B cell (primary cell): ENCODE measurements at regions not wholly inside any gene's neighbourhood (a gene's known extent, or its start where the extent isn't known, plus 50 kb on each side); places are given as distances from the start of the nearest gene placed in this dataset.
"Not testable (repeated sequence)": the region's sequence is repeated elsewhere in the genome, so short reads cannot be mapped to it uniquely, and the experiment has no call there.

Source experiments
- ATAC-seq: fragments of 200-7000 bp; cut with Tn5 transposase; one replicate; pipeline ENCODE4 v1.10.0; 2021; ENCODE audit warnings: low read depth, mild to moderate bottlenecking, moderate number of reproducible peaks, moderate library complexity
- CTCF ChIA-PET: fragments of 350-600 bp; sonication (Branson Sonifier 250); formaldehyde crosslinking; loops from one replicate; lab custom pipeline; 2021; ENCODE audit warnings: antibody characterized with exemption, inconsistent platforms; lab: Charles Lee
- POLR2A ChIA-PET: fragments of 350-600 bp; sonication (Branson Sonifier 250); formaldehyde crosslinking; loops from one replicate; lab custom pipeline; 2021; ENCODE audit warnings: antibody characterized with exemption; lab: Charles Lee
- DNase-seq: peaks from one replicate; pipeline ENCODE4 v3.0.0; 2013
- H2AFZ ChIP-seq: 2 replicates; pipeline ENCODE4 v1.6.1; 2012; ENCODE audit warnings: mild to moderate bottlenecking, low read depth, low read length; ENCODE audit not compliant: insufficient read depth, poor library complexity, severe bottlenecking
- H3K27ac ChIP-seq, 2 donors: 1 replicate in 1 of 2; 2 replicates in 1 of 2; pipeline ENCODE4 v1.5.1; 2012 to 2013; ENCODE audit warnings: low read length in 2 of 2, mild to moderate bottlenecking in 2 of 2, moderate library complexity in 1 of 2
- H3K27me3 ChIP-seq, 4 experiments: fragments of 200-600 bp in 1 of 4; sonication (generic) in 1 of 4; replicated peaks in 1 of 4; 1 replicate in 2 of 4; 2 replicates in 2 of 4; pipeline versions ENCODE4 v1.6.1 to v1.7.0; 2013 to 2016; ENCODE audit warnings: low read length in 3 of 4, mild to moderate bottlenecking in 2 of 4, mixed read lengths in 1 of 4, moderate library complexity in 1 of 4; ENCODE audit not compliant: insufficient read depth in 4 of 4, control insufficient read depth in 3 of 4; ENCODE audit errors: control extremely low read depth in 1 of 4
- H3K36me3 ChIP-seq, 2 experiments: replicated peaks in 1 of 2; 1 replicate in 1 of 2; 2 replicates in 1 of 2; pipeline versions ENCODE4 v1.6.1 to v1.7.1; 2013; ENCODE audit warnings: low read length in 1 of 2; ENCODE audit not compliant: insufficient read depth in 2 of 2, control insufficient read depth in 1 of 2; ENCODE audit errors: control extremely low read depth in 1 of 2, extremely low read depth in 1 of 2
- H3K4me1 ChIP-seq, 2 donors: fragments of 200-600 bp in 1 of 2; sonication (generic) in 1 of 2; 1 replicate in 1 of 2; 2 replicates in 1 of 2; pipeline versions ENCODE4 v1.5.1 to v1.6.1; 2013 to 2017; ENCODE audit warnings: low read length in 2 of 2; ENCODE audit not compliant: control insufficient read depth in 2 of 2, insufficient read depth in 2 of 2
- H3K4me2 ChIP-seq: replicated peaks from 2 replicates; pipeline ENCODE3; 2012; ENCODE audit warnings: mild to moderate bottlenecking, low read depth, low read length; ENCODE audit not compliant: poor library complexity, severe bottlenecking
- H3K4me3 ChIP-seq, 5 experiments: fragments of 200-600 bp in 1 of 5; sonication (generic) in 1 of 5; 1 replicate in 3 of 5; 2 replicates in 2 of 5; pipeline versions ENCODE4 v1.5.1 to v1.7.0; 2011 to 2016; ENCODE audit warnings: low read length in 4 of 5, mild to moderate bottlenecking in 4 of 5, low read depth in 2 of 5, control low read depth in 1 of 5, moderate library complexity in 1 of 5; ENCODE audit not compliant: insufficient read depth in 1 of 5; ENCODE audit errors: control extremely low read depth in 1 of 5, extremely low read depth in 1 of 5
- H3K79me2 ChIP-seq: fragments of 200-600 bp; sonication (generic); one replicate; pipeline ENCODE4 v1.6.0; 2016; ENCODE audit warnings: low read length; ENCODE audit not compliant: control insufficient read depth, insufficient read depth
- H3K9ac ChIP-seq: fragments of 200-600 bp; sonication (generic); 2 replicates; pipeline ENCODE4 v1.6.1; 2017; ENCODE audit warnings: mild to moderate bottlenecking, low read length, moderate library complexity
- H3K9me3 ChIP-seq, 3 donors: one replicate each; pipeline versions ENCODE4 v1.6.1 to v1.7.1; 2013; ENCODE audit warnings: low read length in 2 of 3; ENCODE audit not compliant: control insufficient read depth in 2 of 3, insufficient read depth in 1 of 3; ENCODE audit errors: control extremely low read depth in 1 of 3
- H4K20me1 ChIP-seq: 2 replicates; pipeline ENCODE4 v1.6.0; 2012; ENCODE audit warnings: mild to moderate bottlenecking, low read length; ENCODE audit not compliant: insufficient read depth, control insufficient read depth, poor library complexity, severe bottlenecking
- H3K27ac Mint-ChIP-seq: one replicate; pipeline ENCODE4 v1.8.0; 2021; ENCODE audit warnings: mixed read lengths
- H3K27me3 Mint-ChIP-seq: one replicate; pipeline ENCODE4 v1.8.0; 2021; ENCODE audit warnings: mixed read lengths
- H3K4me1 Mint-ChIP-seq: one replicate; pipeline ENCODE4 v1.8.0; 2021; ENCODE audit warnings: mixed read lengths
- H3K4me3 Mint-ChIP-seq: one replicate; pipeline ENCODE4 v1.8.0; 2021; ENCODE audit warnings: mixed read lengths
- H3K9me3 Mint-ChIP-seq: one replicate; pipeline ENCODE4 v1.8.0; 2022; ENCODE audit warnings: mixed read lengths; ENCODE audit not compliant: insufficient read depth
- EZH2 ChIP-seq: IDR thresholded peaks from 2 replicates; pipeline ENCODE4 v1.6.1; 2012; ENCODE audit warnings: borderline replicate concordance, low read depth, mild to moderate bottlenecking, moderate library complexity, low read length; ENCODE audit not compliant: insufficient read depth, poor library complexity, severe bottlenecking
- WGBS: methylation state at CpG from one replicate; pipeline ENCODE4 v1.1.5; 2013; ENCODE audit warnings: missing lambda C conversion rate; ENCODE audit not compliant: insufficient coverage; 5-methylcytosine and 5-hydroxymethylcytosine counted together
- intact Hi-C: fragments of 100-400 bp; cut with micrococcal nuclease; formaldehyde crosslinking; loops from one replicate; pipeline ENCODE4 v1.10.0; 2022
- TF ChIP-seq, protein P1 (sequence below): fragments of 200-600 bp; IDR thresholded peaks from one replicate; pipeline ENCODE4 v1.8.0; 2022; ENCODE audit warnings: antibody characterized with exemption, mild to moderate bottlenecking

DNA sequence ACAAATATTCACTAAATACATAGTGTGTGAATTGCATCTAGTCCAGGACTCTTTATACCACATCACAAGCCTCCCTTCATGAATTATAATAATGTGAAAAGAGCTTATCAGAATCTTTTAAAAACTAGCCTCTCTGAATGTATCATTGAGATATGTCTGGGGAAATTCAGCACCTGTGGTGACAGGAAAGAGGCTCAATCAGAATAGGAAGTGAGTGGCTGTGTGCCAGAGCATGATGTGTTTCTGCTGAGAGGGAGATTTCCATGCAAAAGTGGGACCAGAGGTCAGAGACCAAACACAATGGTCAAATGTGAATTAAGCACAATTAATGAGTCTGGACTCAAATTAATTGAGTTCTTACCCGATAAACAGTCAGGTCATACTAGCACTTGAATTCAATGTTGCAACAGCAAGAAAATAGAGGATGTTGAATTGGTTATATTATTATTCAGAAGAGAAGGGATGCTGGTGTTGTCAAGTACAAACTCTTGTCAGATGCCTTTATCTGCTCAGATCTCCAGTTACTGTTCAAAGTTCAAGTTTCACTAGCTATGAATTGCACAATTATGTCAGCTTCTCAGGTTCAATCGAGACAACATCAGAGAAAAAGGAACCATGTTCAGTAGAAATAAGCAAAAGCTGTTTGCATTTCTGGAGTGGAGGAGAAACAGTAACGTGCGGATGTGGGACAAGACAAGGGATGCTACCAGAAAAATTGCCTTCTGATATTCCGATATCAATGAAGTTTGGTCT lies 226.2 kb downstream of the ZNF326 start:
- Histone ChIP-seq H3K4me1 (no peaks in the 10 kb centered on the region), H3K9ac (no peak overlapping the region), H3K4me3 (no peak overlapping the region), H2AFZ (no peak overlapping the region), H3K4me2 (no peak overlapping the region), H3K27ac (no peak overlapping the region), H3K36me3 (no peaks in the 10 kb centered on the region), H4K20me1 (no peaks in the 10 kb centered on the region), H3K27me3 (no peaks in the 10 kb centered on the region), H3K79me2 (no peaks in the 10 kb centered on the region), H3K9me3 (peaks cover 0 to 11% (median 0%) of the 10 kb centered on the region in 3 donors)
- intact Hi-C loops = no loop called here
- WGBS = 84% methylated on average over 3 of the region's 5 CpGs
- peaks cover 3% of the 10 kb centered on the region for H3K27me3 Mint-ChIP-seq
- H3K4me1 Mint-ChIP-seq = no peaks in the 10 kb centered on the region
- H3K27ac Mint-ChIP-seq = no peak overlapping the region
- ChIA-PET POLR2A (no interaction called here), CTCF (no interaction called here)
- DNase-seq = no peak
- TF ChIP-seq, protein P1, sequence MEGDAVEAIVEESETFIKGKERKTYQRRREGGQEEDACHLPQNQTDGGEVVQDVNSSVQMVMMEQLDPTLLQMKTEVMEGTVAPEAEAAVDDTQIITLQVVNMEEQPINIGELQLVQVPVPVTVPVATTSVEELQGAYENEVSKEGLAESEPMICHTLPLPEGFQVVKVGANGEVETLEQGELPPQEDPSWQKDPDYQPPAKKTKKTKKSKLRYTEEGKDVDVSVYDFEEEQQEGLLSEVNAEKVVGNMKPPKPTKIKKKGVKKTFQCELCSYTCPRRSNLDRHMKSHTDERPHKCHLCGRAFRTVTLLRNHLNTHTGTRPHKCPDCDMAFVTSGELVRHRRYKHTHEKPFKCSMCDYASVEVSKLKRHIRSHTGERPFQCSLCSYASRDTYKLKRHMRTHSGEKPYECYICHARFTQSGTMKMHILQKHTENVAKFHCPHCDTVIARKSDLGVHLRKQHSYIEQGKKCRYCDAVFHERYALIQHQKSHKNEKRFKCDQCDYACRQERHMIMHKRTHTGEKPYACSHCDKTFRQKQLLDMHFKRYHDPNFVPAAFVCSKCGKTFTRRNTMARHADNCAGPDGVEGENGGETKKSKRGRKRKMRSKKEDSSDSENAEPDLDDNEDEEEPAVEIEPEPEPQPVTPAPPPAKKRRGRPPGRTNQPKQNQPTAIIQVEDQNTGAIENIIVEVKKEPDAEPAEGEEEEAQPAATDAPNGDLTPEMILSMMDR = no peak
- ATAC-seq = no peak
- H3K4me3 Mint-ChIP-seq = no peak overlapping the region
- H3K9me3 Mint-ChIP-seq = peaks cover 2% of the 10 kb centered on the region

DNA sequence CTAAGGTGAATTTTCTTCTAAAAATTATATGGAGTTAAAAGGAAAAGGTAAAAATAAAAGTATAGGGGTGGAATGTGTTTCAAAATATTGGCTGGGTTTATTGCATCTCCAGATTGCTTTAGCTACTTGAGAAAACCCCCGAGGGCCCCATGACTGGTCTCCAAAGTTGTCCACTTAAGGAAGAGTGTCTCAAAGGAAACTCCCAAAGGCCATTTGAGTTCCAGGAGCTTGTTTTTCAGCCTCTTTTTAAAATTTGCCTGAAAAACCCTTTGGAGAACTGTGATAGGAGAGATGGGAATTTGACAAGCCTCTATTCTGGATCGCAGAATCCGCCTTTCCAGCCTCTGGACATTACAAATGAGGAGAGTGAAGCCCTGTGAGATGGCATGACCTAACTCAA lies 225.6 kb downstream of the ZNF326 start:
- no peaks in the 10 kb centered on the region for H3K79me2 ChIP-seq
- no peak overlapping the region for H3K4me3 ChIP-seq
- Mint-ChIP-seq H3K27ac (no peak overlapping the region), H3K4me3 (no peak overlapping the region), H3K9me3 (peaks cover 2% of the 10 kb centered on the region), H3K4me1 (no peaks in the 10 kb centered on the region), H3K27me3 (peaks cover 3% of the 10 kb centered on the region)
- no peaks in the 10 kb centered on the region for H3K36me3 ChIP-seq
- no peaks in the 10 kb centered on the region for H3K27me3 ChIP-seq
- no peak for ATAC-seq
- ChIA-PET CTCF (no interaction called here), POLR2A (no interaction called here)
- TF ChIP-seq, protein P1 = no peak
- TF ChIP-seq EZH2 = no peak
- no peak overlapping the region for H3K4me2 ChIP-seq
- H4K20me1 ChIP-seq = no peaks in the 10 kb centered on the region
- H3K9me3 ChIP-seq = peaks cover 0 to 7% (median 0%) of the 10 kb centered on the region in 3 donors
- no peak overlapping the region for H3K27ac ChIP-seq
- H3K9ac ChIP-seq = no peak overlapping the region
- no peak for DNase-seq
- intact Hi-C loops = no loop called here
- no peak overlapping the region for H2AFZ ChIP-seq
- H3K4me1 ChIP-seq = no peaks in the 10 kb centered on the region
- WGBS = 87% methylated on average over 3 of the region's 3 CpGs

DNA sequence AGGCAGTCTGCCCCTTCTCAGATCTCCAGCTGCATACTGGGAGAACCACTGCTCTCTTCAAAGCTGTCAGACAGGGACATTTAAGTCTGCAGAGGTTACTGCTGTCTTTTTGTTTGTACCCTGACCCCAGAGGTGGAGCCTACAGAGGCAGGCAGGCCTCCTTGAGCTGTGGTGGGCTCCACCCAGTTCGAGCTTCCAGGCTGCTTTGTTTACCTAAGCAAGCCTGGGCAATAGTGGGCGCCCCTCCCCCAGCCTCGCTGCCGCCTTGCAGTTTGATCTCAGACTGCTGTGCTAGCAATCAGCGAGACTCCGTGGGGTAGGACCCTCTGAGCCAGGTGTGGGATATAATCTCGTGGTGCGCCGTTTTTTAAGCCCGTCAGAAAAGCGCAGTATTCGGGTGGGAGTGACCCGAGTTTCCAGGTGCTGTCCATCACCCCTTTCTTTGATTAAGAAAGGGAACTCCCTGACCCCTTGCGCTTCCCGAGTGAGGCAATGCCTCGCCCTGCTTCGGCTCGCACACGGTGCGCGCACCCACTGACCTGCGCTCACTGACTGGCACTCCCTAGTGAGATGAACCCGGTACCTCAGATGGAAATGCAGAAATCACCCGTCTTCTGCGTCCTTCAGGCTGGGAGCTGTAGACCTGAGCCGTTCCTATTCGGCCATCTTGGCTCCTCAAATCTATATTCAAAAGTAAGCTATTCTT lies 224.4 kb downstream of the ZNF326 start:
- H3K4me3 ChIP-seq, H3K4me2 ChIP-seq, ATAC-seq, H3K36me3 ChIP-seq, H3K9me3 Mint-ChIP-seq, H3K79me2 ChIP-seq, H3K27ac Mint-ChIP-seq, H4K20me1 ChIP-seq, POLR2A ChIA-PET, H3K27me3 Mint-ChIP-seq, H3K4me3 Mint-ChIP-seq, H3K27ac ChIP-seq, H3K4me1 Mint-ChIP-seq, H3K27me3 ChIP-seq, DNase-seq, intact Hi-C loops, H3K9me3 ChIP-seq, H3K9ac ChIP-seq, H2AFZ ChIP-seq, CTCF ChIA-PET, H3K4me1 ChIP-seq: not testable (repeated sequence)
- 86% methylated on average over 17 of the region's 27 CpGs for WGBS
